HG02623 (cell line): ENCODE measurements at regions not wholly inside any gene's neighbourhood (a gene's known extent, or its start where the extent isn't known, plus 50 kb on each side); places are given as distances from the start of the nearest gene placed in this dataset.
"Not testable (repeated sequence)": the region's sequence is repeated elsewhere in the genome, so short reads cannot be mapped to it uniquely, and the experiment has no call there.

Experiments
- ATAC-seq: cut with Tn5 transposase; IDR thresholded peaks from one replicate; pipeline ENCODE4 v1.9.1; 2021; ENCODE audit warnings: moderate library complexity; ENCODE audit not compliant: unreplicated experiment

DNA sequence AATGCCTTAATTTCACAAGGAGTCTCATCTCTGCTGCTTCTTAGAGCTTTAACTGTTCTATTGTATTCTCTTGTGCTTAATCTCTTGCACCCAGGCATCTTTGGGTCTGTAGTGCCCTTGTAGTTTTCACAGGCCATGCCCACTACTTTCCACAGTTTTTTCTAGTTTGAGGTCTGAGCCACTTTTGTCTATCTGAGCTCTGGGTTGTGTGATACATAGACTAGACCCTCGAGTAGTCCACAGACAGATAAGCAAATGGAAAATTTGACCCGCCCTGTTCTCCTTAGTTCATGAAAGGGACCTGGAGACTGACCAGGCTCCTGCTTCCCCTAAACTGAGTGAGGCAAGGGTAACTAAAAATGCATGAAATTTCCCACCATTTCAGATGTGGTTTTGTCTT lies 466.8 kb upstream of the ZEB2 start:
- no peak for ATAC-seq

DNA sequence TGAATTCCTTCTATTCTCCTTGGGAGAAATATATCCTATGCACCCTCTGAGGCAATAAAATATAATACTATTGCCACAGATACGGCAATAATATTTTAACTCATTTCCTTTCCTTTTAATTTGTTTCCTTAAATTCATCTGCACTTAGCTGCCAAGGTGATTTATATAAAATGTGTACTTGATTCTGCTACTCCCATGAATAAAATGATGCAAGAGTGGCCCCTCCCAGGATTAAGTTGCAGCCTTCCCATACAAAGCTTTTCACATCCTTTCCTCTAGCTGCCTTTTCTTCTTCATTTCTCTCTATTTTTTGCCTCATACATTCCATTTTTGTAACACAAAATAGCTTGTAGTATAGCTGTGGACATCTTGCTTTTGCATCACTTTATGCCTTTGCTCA lies 464.1 kb upstream of the ZEB2 start:
- ATAC-seq, result no peak

GRCh38 chr2:144983107-144983506 lies 463.2 kb upstream of the ZEB2 start:
- no peak for ATAC-seq

- ATAC-seq, result no peak
Observed at GRCh38 chr2:144982481-144982880, 462.6 kb upstream of the ZEB2 start.

- ATAC-seq, result no peak
Observed at GRCh38 chr2:144975881-144976280, 456.0 kb upstream of the ZEB2 start.

GRCh38 chr2:144972676-144973075 lies 452.8 kb upstream of the ZEB2 start:
- ATAC-seq, result no peak

DNA sequence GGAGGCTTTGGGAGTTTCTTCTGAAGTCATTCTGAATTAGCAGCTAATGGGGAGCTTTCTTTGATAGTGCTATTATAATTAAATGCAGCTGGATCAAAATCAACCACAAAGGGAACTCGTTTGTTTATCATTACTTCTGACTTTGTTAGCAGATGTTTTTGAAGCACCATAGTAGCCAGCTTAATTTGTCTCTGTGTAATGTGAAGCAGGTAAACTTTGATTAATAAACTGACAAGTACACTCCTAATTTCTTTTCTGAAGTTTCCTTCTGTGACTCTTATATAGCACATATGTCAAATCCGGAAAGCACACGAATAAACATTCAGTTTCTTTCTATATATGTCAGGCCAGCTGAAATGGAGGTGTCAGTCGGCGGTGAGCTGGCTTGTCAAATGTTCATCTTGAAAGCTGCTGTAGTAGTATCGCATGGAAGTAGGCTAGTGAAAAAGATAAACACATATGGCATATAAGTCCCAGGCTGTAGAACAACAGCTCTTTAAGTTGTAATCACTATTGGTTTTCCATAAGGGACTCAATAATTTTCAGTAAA lies 451.9 kb upstream of the ZEB2 start:
- ATAC-seq, result no peak

DNA sequence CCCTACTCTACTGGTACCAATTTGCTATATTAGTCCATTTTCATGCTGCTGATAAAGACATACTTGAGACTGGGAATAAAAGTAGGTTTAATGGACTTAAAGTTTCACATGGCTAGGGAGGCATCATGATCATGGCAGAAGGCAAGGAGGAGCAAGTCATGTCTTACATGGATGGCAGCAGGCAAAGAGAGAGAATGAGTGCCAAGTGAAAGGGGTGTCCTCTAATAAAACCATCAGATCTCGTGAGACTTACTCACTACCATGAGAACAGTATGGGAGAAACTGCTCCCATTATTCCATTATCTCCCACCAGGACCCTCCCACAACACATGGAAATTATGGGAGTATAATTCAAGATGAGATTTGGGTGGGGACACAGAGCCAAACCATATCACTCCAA lies 450.5 kb upstream of the ZEB2 start:
- ATAC-seq, result not testable (repeated sequence)

DNA sequence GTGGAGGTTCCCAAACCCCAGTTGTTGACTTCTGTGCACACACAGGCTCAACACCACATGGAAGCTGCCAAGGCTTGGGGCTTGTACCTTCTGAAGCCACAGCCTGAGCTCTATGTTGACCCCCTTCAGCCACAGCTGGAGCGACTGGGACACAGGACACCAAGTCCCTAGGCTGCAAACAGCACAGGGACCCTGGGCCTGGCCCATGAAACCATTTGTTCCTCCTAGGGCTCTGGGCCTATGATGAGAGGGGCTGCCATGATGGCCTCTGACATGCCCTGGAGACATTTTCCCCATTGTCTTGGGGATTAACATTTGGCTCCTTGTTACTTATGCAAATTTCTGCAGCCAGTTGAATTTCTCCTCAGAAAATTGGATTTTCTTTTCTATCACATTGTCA lies 449.6 kb upstream of the ZEB2 start:
- not testable (repeated sequence) for ATAC-seq

- ATAC-seq, result no peak
Observed at GRCh38 chr2:144967961-144968360, 448.0 kb upstream of the ZEB2 start.

DNA sequence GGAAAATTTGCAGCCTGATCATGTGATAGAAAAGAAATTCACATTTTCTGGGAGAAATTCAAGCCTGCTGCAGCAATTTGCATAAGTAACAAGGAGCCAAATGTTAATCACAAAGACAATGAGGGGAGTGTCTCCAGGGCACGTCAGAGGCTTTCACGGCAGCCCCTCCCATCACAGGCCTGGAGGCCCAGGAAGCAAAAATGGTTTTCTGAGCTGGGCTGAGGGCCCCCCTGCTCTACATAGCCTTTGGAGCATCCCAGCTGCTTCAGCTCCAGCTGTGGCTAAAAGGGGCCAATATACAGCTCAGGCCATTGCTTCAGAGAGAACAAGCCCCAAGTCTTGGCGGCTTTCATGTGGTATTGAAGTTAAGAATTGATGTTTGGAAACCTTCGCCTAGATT lies 445.3 kb upstream of the ZEB2 start:
- ATAC-seq, result no peak

DNA sequence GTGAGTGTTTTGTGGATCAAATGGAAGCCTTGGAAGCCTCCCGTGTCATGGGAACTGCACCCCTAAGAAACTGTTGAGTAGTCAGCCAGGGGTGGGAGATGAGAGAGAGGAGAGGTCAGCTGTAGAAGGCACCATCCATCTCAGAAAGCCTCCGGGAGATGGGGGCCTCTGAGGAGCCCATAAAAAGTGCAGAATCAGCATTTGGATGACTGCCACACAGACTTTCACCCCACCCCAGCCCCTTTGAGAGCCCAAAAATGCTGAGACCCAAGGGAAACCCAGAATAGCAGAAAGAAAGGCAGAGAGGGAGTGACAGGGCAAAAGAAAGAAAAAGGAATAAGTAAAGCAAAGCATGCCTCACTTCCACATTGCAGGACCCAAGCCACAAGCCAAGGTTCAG lies 443.1 kb upstream of the ZEB2 start:
- no peak for ATAC-seq

- ATAC-seq, result no peak
Observed at GRCh38 chr2:144959416-144959815, 439.5 kb upstream of the ZEB2 start.

- no peak for ATAC-seq
Observed at GRCh38 chr2:144950899-144951560, 431.1 kb upstream of the ZEB2 start.

- no peak for ATAC-seq
Observed at GRCh38 chr2:144948205-144948855, 428.4 kb upstream of the ZEB2 start.

GRCh38 chr2:144947709-144948037 lies 427.8 kb upstream of the ZEB2 start:
- no peak for ATAC-seq

GRCh38 chr2:144946263-144946662 lies 426.3 kb upstream of the ZEB2 start:
- no peak for ATAC-seq

DNA sequence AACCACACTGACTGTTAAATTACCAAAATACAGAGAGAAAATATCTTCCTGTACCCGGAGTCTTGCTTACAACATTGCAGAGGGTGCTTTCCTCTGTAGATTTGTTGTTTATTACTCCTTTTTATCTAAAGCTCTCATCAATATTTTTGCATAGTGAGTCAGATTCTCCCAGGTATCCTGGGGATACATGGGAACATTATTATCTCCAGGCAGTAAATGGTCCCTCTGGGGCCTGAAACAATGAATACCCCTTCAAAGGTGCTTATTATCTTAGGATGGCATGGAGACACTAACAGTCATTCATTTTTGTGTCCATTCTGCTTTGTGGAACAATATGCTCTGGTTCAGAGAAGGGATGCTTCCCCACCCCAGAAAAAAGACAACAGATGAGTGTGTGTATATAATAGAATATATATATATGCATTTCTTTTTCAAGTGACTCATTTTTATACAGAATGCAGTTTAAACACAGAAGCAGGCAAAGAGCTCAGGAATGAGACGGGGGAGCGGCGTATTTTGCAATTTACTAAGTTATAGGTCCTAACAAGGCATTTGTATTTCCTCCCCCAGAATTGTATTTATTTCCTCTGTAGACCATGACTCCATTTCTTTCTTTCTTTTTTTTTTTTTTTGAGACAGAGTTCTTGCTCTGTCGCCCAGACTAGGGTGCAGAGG lies 424.8 kb upstream of the ZEB2 start:
- ATAC-seq, result no peak

- no peak for ATAC-seq
Observed at GRCh38 chr2:144943986-144944385, 424.1 kb upstream of the ZEB2 start.

- ATAC-seq, result no peak
Observed at GRCh38 chr2:144943293-144943941, 423.5 kb upstream of the ZEB2 start.

GRCh38 chr2:144942516-144943256 lies 422.8 kb upstream of the ZEB2 start:
- ATAC-seq, result no peak
